Panc1 (cell line): ENCODE measurements at regions not wholly inside any gene's neighbourhood (a gene's known extent, or its start where the extent isn't known, plus 50 kb on each side); places are given as distances from the start of the nearest gene placed in this dataset.

Source experiments
- ATAC-seq: fragments of 200-7000 bp; cut with Tn5 transposase; 2 replicates; pipeline ENCODE4 v1.9.1; 2020; ENCODE audit warnings: mild to moderate bottlenecking, moderate library complexity
- BruUV-seq: library from RNA; stranded (reverse); fragments of 400-500 nt; replicated peaks from 2 replicates; lab custom pipeline; 2021; lab: Mats Ljungman, UMichigan
- CTCF ChIA-PET: fragments of 300-600 bp; sonication (Branson Sonifier 250); formaldehyde crosslinking; loops from one replicate; lab custom pipeline; 2022; ENCODE audit warnings: antibody characterized with exemption; lab: Charles Lee
- POLR2A ChIA-PET: fragments of 300-600 bp; sonication (Branson Sonifier 250); formaldehyde crosslinking; loops from one replicate; lab custom pipeline; 2022; ENCODE audit warnings: antibody characterized with exemption; lab: Charles Lee
- DNase-seq: peaks from one replicate; pipeline ENCODE4 v3.0.0-alpha.2; 2010; ENCODE audit warnings: low read depth, low spot score
- H3K27ac ChIP-seq: 2 replicates; pipeline ENCODE4 v1.5.1; 2011; ENCODE audit warnings: mild to moderate bottlenecking, low read length, inconsistent platforms
- H3K27me3 ChIP-seq: fragments of 200-500 bp; sonication (Bioruptor generic); 2 replicates; pipeline ENCODE4 v1.6.0; 2014; ENCODE audit warnings: low read length, inconsistent platforms; ENCODE audit not compliant: control insufficient read depth, insufficient read depth
- H3K36me3 ChIP-seq: fragments of 200-500 bp; sonication (Bioruptor generic); 2 replicates; pipeline ENCODE4 v1.5.1; 2014; ENCODE audit warnings: inconsistent platforms, mild to moderate bottlenecking, low read length, moderate library complexity; ENCODE audit not compliant: control insufficient read depth, insufficient read depth
- H3K4me1 ChIP-seq: 2 replicates; pipeline ENCODE4 v1.5.1; 2011; ENCODE audit warnings: inconsistent platforms, mild to moderate bottlenecking, low read length, moderate library complexity; ENCODE audit not compliant: control insufficient read depth, insufficient read depth
- H3K4me3 ChIP-seq, 2 experiments: 2 replicates each; pipeline ENCODE4 v1.5.1; 2011 to 2012; ENCODE audit warnings: low read depth in 2 of 2, low read length in 2 of 2, mild to moderate bottlenecking in 2 of 2, inconsistent platforms in 1 of 2, moderate library complexity in 1 of 2
- H3K9me3 ChIP-seq: fragments of 200-500 bp; sonication (Bioruptor generic); 2 replicates; pipeline ENCODE4 v1.5.1; 2014; ENCODE audit warnings: low read depth, mild to moderate bottlenecking, inconsistent platforms, low read length, moderate library complexity; ENCODE audit not compliant: control insufficient read depth, insufficient read depth
- POLR2AphosphoS5 ChIP-seq: IDR thresholded peaks from 2 replicates; pipeline ENCODE4 v1.6.1; 2012; ENCODE audit warnings: mild to moderate bottlenecking, low read depth, low read length, moderate library complexity
- SIN3A ChIP-seq: IDR thresholded peaks from 2 replicates; pipeline ENCODE4 v1.6.1; 2012; ENCODE audit warnings: low read depth, mild to moderate bottlenecking, low read length, moderate library complexity, borderline replicate concordance; ENCODE audit not compliant: insufficient read depth
- TCF7L2 ChIP-seq: IDR thresholded peaks from 2 replicates; pipeline ENCODE4 v1.6.1; 2011; ENCODE audit warnings: mild to moderate bottlenecking, low read depth, low read length, inconsistent platforms
- in situ Hi-C: cut with HindIII; loops from 2 replicates; pipeline ENCODE4 v1.10.0; 2016; ENCODE audit warnings: low sequenced_read_pairs, low pct_unique_long_range_greater_than_20kb
- intact Hi-C: fragments of 100-400 bp; cut with micrococcal nuclease; formaldehyde crosslinking; loops from one replicate; pipeline ENCODE4 v1.10.0; 2022; ENCODE audit not compliant: unreplicated experiment
- TF ChIP-seq, protein P1 (sequence below), 2 experiments: IDR thresholded peaks; 2 replicates each; pipeline ENCODE4 v1.6.1; 2011 to 2012; ENCODE audit warnings: low read depth in 2 of 2, control low read depth in 1 of 2, low read length in 1 of 2, mild to moderate bottlenecking in 1 of 2, moderate library complexity in 1 of 2; ENCODE audit not compliant: insufficient read depth in 1 of 2
- TF ChIP-seq, protein P2 (sequence below): fragments of 450-650 bp; IDR thresholded peaks from 2 replicates; pipeline ENCODE4 v1.5.1; 2017; ENCODE audit warnings: mild to moderate bottlenecking

DNA sequence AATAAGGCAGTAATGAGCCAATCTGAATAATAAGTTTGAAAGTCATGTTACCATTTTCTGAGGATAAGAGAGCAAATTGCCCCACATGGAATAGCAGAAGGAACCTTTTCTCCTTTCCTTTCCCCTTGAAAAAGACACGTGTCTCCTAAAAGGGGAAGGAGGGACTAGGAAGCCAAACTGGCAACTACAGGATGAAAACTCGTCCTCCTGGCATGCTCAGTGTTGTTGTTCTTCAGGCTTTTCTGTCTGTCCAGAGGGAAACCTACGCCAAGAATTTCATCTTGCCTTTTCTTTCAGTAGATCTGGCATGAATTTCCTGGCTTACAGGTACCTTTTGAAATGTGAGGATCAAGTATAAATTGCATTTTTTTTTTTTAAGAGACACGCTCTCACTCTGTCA is 355.9 kb upstream of the TLE4 start:
- Histone ChIP-seq H3K36me3 (no peaks in the 10 kb centered on the region), H3K4me3 (no peak overlapping the region), H3K9me3 (no peaks in the 10 kb centered on the region), H3K27ac (no peak overlapping the region), H3K4me1 (no peaks in the 10 kb centered on the region), H3K27me3 (no peaks in the 10 kb centered on the region)
- ATAC-seq: no peak
- POLR2A ChIA-PET: no interaction called here
- BruUV-seq: no TSS peak
- intact Hi-C loops (no loop called here), in situ Hi-C loops (no loop called here)
- no peak for DNase-seq
- TF ChIP-seq, protein P1, sequence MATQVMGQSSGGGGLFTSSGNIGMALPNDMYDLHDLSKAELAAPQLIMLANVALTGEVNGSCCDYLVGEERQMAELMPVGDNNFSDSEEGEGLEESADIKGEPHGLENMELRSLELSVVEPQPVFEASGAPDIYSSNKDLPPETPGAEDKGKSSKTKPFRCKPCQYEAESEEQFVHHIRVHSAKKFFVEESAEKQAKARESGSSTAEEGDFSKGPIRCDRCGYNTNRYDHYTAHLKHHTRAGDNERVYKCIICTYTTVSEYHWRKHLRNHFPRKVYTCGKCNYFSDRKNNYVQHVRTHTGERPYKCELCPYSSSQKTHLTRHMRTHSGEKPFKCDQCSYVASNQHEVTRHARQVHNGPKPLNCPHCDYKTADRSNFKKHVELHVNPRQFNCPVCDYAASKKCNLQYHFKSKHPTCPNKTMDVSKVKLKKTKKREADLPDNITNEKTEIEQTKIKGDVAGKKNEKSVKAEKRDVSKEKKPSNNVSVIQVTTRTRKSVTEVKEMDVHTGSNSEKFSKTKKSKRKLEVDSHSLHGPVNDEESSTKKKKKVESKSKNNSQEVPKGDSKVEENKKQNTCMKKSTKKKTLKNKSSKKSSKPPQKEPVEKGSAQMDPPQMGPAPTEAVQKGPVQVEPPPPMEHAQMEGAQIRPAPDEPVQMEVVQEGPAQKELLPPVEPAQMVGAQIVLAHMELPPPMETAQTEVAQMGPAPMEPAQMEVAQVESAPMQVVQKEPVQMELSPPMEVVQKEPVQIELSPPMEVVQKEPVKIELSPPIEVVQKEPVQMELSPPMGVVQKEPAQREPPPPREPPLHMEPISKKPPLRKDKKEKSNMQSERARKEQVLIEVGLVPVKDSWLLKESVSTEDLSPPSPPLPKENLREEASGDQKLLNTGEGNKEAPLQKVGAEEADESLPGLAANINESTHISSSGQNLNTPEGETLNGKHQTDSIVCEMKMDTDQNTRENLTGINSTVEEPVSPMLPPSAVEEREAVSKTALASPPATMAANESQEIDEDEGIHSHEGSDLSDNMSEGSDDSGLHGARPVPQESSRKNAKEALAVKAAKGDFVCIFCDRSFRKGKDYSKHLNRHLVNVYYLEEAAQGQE (IDR thresholded peaks at IDR 0.05; ENCODE audit: insufficient read depth in 1 of 2, low read depth in 2 of 2, low read length in 1 of 2): no peak
- TF ChIP-seq POLR2AphosphoS5: no peak
- TF ChIP-seq, protein P2, sequence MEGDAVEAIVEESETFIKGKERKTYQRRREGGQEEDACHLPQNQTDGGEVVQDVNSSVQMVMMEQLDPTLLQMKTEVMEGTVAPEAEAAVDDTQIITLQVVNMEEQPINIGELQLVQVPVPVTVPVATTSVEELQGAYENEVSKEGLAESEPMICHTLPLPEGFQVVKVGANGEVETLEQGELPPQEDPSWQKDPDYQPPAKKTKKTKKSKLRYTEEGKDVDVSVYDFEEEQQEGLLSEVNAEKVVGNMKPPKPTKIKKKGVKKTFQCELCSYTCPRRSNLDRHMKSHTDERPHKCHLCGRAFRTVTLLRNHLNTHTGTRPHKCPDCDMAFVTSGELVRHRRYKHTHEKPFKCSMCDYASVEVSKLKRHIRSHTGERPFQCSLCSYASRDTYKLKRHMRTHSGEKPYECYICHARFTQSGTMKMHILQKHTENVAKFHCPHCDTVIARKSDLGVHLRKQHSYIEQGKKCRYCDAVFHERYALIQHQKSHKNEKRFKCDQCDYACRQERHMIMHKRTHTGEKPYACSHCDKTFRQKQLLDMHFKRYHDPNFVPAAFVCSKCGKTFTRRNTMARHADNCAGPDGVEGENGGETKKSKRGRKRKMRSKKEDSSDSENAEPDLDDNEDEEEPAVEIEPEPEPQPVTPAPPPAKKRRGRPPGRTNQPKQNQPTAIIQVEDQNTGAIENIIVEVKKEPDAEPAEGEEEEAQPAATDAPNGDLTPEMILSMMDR: no peak
- TF ChIP-seq SIN3A: no peak
- TF ChIP-seq TCF7L2: no peak
- CTCF ChIA-PET: no interaction called here

DNA sequence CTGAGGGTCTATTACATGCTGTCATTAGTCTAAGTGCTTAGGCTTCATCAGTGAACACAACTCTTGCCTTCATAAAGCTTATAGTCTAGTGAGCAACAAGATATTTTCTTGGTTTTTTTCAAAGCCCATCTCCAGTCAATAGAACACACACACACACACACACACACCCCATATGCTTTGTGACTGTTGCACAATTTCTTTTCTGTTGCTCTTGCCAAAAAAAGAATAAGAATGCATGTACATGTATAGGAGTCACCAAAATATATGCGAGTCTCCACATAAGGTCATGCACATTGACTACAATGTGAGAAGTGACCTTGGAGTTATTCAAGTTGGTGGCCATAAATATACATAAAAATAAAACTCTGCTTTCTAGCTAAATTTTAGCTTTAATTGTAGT is 351.5 kb upstream of the TLE4 start:
- no peak for TF ChIP-seq POLR2AphosphoS5
- no peak for TF ChIP-seq TCF7L2
- TF ChIP-seq SIN3A: no peak
- TF ChIP-seq, protein P1 (IDR thresholded peaks at IDR 0.05; ENCODE audit: insufficient read depth in 1 of 2, low read depth in 2 of 2, low read length in 1 of 2): no peak
- TF ChIP-seq, protein P2: no peak
- DNase-seq (no peak), ATAC-seq (no peak)
- Histone ChIP-seq H3K27me3 (no peaks in the 10 kb centered on the region), H3K36me3 (no peaks in the 10 kb centered on the region), H3K4me3 (no peak overlapping the region), H3K4me1 (no peaks in the 10 kb centered on the region), H3K9me3 (no peaks in the 10 kb centered on the region), H3K27ac (no peak overlapping the region)
- ChIA-PET CTCF (no interaction called here), POLR2A (no interaction called here)
- intact Hi-C loops: no loop called here
- BruUV-seq: no TSS peak
- in situ Hi-C loops: no loop called here
